HG03432 (cell line): ENCODE measurements at regions not wholly inside any gene's neighbourhood (a gene's known extent, or its start where the extent isn't known, plus 50 kb on each side); places are given as distances from the start of the nearest gene placed in this dataset.
A peak's percentile ranks its signal among the peaks of the same experiment; 100 is the strongest.

Experiments
- ATAC-seq: cut with Tn5 transposase; IDR thresholded peaks from one replicate; pipeline ENCODE4 v1.9.1; 2021; ENCODE audit warnings: mild to moderate bottlenecking, moderate library complexity; ENCODE audit not compliant: unreplicated experiment

GRCh38 chr9:106724566-106724965 is 138.4 kb upstream of the ZNF462 start:
- ATAC-seq: no peak

DNA sequence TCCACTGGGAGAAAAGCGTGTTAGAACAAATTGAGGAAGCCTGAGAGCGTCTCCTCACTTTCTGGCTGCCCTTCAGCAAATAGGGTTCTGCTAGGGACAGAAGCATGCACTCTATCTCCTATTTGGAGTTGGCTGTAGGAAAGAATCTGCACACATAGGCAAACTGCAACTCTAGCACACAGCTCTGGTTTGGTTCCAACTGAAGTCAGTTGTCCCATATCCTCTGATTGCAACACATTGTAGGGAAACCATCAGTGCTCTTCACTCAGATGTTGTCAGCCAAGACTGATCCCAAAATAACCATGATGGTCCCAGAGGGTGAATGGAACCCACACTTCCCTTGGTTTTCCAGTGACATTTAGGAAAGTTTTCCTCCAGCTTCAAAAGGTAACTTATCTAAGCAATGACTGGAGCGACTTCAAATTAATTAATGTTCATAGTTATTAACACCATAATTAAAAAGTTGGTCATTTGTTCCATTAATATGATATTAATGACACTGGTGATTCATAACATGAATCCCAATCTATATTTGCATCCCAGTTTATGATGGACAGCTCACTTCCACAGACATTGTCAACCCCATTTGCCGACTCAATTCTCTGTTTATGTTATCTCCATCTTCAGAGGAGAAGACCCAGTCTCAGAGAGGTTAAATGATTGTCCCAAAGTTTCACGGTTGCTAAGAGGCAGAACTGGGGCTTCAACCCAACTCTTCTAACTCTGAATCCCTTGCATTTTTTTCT is 136.7 kb upstream of the ZNF462 start:
- ATAC-seq: no peak

- no peak for ATAC-seq
Observed at GRCh38 chr9:106727969-106728368, 135.0 kb upstream of the ZNF462 start.

GRCh38 chr9:106728860-106729259 is 134.1 kb upstream of the ZNF462 start:
- ATAC-seq: no peak

DNA sequence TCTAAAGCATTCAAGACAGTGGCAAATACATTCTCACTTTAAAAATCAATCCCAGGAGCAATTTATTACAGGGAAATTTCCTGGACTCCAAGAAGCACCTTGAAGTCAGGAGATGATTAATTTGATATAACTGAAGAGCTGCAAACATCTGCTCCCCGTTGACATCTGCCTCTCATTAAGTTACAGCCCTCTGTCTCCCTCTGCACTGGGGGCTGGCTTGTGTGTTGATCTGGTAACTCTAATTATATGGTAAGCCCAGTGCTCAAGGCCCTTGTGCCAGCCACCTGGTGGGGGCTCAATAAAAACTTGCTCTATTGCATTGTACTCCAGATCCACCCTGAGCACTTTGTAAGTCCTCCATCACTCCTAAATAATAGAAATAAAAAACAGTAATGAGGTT is 131.1 kb upstream of the ZNF462 start:
- ATAC-seq: no peak

GRCh38 chr9:106733828-106734380 is 129.1 kb upstream of the ZNF462 start:
- ATAC-seq: no peak

DNA sequence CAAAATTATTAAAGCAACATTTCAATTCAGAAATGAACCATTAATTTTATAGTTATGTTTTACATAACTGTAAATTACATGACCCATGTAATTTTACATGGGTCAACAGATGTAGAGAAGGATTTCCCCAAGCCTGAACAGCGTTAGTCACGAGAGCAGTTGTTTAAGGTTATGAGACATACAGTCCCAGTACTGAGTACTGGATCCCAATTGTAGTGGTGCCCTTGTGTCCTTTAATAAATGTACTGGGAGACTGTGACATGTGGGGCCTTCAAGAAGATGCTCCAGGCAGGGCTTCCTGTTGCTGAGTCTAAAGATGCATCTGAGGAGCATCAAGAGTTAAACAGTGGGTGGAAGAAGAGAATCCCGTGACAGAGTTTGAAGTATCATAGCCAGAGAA is 125.5 kb upstream of the ZNF462 start:
- no peak for ATAC-seq

- no peak for ATAC-seq
Observed at GRCh38 chr9:106738109-106738508, 124.9 kb upstream of the ZNF462 start.

- no peak for ATAC-seq
Observed at GRCh38 chr9:106745457-106745856, 117.5 kb upstream of the ZNF462 start.

- ATAC-seq: no peak
Observed at GRCh38 chr9:106745876-106746275, 117.1 kb upstream of the ZNF462 start.

GRCh38 chr9:106751681-106752080 is 111.3 kb upstream of the ZNF462 start:
- ATAC-seq: no peak

DNA sequence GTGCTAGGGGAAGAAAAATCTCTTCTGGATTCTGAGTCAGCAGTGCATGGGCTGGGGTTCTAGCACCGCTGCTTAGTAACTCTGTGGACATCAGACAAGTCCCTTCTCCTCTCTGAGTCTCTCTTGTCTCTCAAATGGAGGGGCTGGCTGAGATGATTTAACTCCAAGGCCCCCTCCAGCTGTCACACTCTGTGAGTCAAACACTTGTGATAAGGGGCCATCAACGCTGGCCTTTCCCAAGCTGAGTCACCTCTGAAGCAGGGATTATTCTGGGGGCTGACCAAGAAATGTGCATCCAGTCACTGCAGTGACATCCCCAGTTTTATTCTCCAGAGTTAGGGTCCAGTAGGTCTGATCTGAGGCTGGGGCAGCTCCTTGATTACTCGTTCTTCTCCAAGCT is 110.4 kb upstream of the ZNF462 start:
- ATAC-seq: peak; percentile 5

DNA sequence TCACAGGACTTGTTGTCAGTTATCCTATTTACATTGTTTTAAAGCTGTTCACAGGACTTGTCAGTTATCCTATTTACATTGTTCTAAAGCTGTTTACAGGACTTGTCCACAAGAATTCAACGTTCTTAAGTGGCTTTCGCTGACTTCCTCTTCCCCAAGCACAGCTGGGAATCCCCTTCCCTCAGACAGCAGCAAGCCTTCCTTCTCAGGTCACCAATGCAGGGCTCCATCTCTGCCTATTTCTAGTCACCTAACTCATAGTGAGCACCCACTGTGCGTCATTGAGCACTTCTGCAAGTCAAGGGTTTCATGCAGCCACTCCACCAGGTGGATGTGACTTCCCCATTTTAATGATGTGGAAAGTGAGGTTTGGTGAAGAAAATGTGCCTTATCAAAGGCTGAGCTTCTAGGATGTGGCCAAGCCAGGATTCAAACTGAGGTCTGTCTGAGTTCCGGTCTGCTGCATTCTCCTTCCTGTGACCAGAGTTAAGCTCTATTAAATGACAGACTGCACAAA is 109.8 kb upstream of the ZNF462 start:
- ATAC-seq: peak; percentile 94

- no peak for ATAC-seq
Observed at GRCh38 chr9:106755736-106756135, 107.2 kb upstream of the ZNF462 start.

DNA sequence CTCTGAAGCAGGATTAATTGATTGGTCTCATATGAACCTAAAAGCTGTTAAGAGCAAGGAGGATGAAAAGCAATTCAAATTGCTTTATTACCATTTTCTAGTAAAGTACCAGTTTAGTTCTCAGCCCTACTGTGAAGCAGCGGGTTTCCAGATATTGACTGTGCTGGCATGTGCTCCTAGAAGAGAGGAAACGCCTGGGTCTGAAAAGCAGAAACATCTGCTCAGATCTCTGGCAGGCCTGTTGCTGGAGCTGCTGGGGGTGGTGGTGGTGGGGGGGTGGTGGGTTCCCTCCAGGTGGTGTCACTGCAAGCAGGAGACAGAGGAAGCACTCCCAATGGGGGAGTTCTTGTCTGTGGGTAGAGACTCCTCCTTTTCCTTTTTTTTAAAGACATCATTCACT is 105.5 kb upstream of the ZNF462 start:
- no peak for ATAC-seq

DNA sequence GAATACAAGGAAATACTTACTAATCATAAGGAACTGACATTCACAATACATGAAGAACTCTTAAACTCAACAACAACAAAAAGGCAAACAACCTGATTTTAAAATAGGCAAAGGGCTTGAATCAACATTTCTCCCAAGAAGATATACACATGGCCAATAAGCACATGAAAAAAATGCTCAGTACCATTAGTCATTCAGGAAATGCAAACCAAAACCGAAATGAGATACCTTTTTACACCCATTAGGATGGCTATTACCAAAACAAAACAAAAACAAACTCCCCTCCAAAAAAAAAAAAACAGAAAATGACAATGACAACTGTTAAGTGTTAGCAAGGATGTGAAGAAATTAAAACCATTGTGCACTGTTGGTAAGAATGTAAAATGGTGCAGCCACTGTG is 104.1 kb upstream of the ZNF462 start:
- ATAC-seq: peak; percentile 94

GRCh38 chr9:106761493-106761892 is 101.5 kb upstream of the ZNF462 start:
- no peak for ATAC-seq

GRCh38 chr9:106766616-106767015 is 96.3 kb upstream of the ZNF462 start:
- ATAC-seq: no peak

- ATAC-seq: no peak
Observed at GRCh38 chr9:106769331-106769730, 93.6 kb upstream of the ZNF462 start.

- no peak for ATAC-seq
Observed at GRCh38 chr9:106771608-106772007, 91.4 kb upstream of the ZNF462 start.

DNA sequence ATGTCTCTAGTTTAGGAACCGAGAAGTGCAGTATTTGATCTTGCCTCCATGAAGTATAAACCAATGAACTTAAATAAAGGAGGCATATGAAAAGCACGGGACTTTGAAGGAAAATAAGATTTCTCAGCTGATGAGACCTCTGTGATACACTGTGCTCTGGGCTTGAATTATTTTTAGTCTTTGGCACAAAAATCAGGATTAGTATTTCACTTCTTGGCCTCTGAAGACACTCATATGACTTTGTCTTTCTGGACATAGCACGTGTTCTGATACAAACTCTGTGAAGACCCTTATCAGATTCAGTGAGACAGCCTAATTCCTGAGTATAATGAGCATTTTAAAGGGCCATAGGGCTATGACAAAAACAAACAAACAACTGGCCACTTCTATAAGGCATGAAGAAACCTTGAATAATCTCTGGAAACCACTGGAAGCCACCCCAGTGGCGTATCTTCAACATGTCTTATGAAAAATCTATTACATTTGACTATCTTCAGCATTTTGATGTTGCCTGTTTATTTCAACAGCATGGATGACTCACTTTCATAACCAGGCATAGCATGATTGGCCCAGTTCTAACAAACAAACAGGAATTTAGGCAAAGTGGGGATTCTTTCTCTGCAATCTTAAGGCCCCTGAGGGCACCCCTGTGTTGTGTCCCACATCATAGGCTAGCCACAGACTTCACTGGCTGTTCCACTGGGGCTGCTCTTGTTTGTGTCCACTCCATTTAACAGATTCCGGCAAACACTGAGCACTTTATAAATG is 90.3 kb upstream of the ZNF462 start:
- no peak for ATAC-seq

- no peak for ATAC-seq
Observed at GRCh38 chr9:106773750-106774149, 89.2 kb upstream of the ZNF462 start.
